Adrenal gland (tissue), 5 donors: ENCODE measurements at regions not wholly inside any gene's neighbourhood (a gene's known extent, or its start where the extent isn't known, plus 50 kb on each side); places are given as distances from the start of the nearest gene placed in this dataset.
A peak's percentile ranks its signal among the peaks of the same experiment; 100 is the strongest.

Experiments
- CTCF ChIP-seq, 6 experiments: fragments of 450-650 bp in 4 of 6; fragments of 200-600 bp in 2 of 6; sonication (generic) in 1 of 6; IDR thresholded peaks; 1 replicate in 5 of 6; 2 replicates in 1 of 6; pipeline versions ENCODE4 v1.5.1 to v1.8.0; 2016 to 2021; ENCODE audit warnings: antibody characterized with exemption in 6 of 6, mild to moderate bottlenecking in 2 of 6, moderate library complexity in 1 of 6
- POLR2A ChIP-seq, 2 donors: fragments of 450-650 bp; IDR thresholded peaks; one replicate each; pipeline ENCODE4 v1.6.1; 2017; ENCODE audit warnings: antibody characterized with exemption in 2 of 2, mild to moderate bottlenecking in 2 of 2, moderate library complexity in 1 of 2
- donor health status: DM: no; HTN: no; CAD: no.

GRCh38 chr6:87832025-87832825 is 130.2 kb upstream of the AKIRIN2 start:
- no peak for TF ChIP-seq POLR2A (IDR thresholded peaks at IDR 0.05)
- TF ChIP-seq CTCF (IDR thresholded peaks at IDR 0.05) = peak; percentile 31 to 65 (median 50)
